HG02852 (cell line): ENCODE measurements at regions not wholly inside any gene's neighbourhood (a gene's known extent, or its start where the extent isn't known, plus 50 kb on each side); places are given as distances from the start of the nearest gene placed in this dataset.

Experiments used
- ATAC-seq: cut with Tn5 transposase; IDR thresholded peaks from one replicate; pipeline ENCODE4 v1.9.1; 2021; ENCODE audit warnings: mild to moderate bottlenecking, moderate library complexity; ENCODE audit not compliant: unreplicated experiment

- ATAC-seq = no peak
Measured at GRCh38 chr14:106840991-106841390, 1314.6 kb downstream of the TMEM121 start.

- no peak for ATAC-seq
Measured at GRCh38 chr14:106841701-106842100, 1315.3 kb downstream of the TMEM121 start.

GRCh38 chr14:106842687-106843086 lies 1316.3 kb downstream of the TMEM121 start:
- ATAC-seq = no peak

GRCh38 chr14:106843386-106843785 lies 1317.0 kb downstream of the TMEM121 start:
- ATAC-seq = no peak

- ATAC-seq = no peak
Measured at GRCh38 chr14:106843951-106844483, 1317.6 kb downstream of the TMEM121 start.

- ATAC-seq = peak; percentile 53
Measured at GRCh38 chr14:106844608-106845285, 1318.4 kb downstream of the TMEM121 start.

- ATAC-seq = no peak
Measured at GRCh38 chr14:106845286-106846087, 1319.1 kb downstream of the TMEM121 start.

- no peak for ATAC-seq
Measured at GRCh38 chr14:106846218-106846617, 1319.8 kb downstream of the TMEM121 start.

GRCh38 chr14:106848330-106849121 lies 1322.1 kb downstream of the TMEM121 start:
- ATAC-seq = no peak

GRCh38 chr14:106850913-106851825 lies 1324.8 kb downstream of the TMEM121 start:
- peak; percentile 63 for ATAC-seq

GRCh38 chr14:106872611-106873446 lies 1346.4 kb downstream of the TMEM121 start:
- peak; percentile 51 for ATAC-seq

GRCh38 chr14:106874350-106874749 lies 1348.0 kb downstream of the TMEM121 start:
- ATAC-seq = no peak

- ATAC-seq = no peak
Measured at GRCh38 chr14:106875503-106875902, 1349.1 kb downstream of the TMEM121 start.

- no peak for ATAC-seq
Measured at GRCh38 chr14:106876711-106877110, 1350.3 kb downstream of the TMEM121 start.

- no peak for ATAC-seq
Measured at GRCh38 chr14:106877517-106877916, 1351.1 kb downstream of the TMEM121 start.

- no peak for ATAC-seq
Measured at GRCh38 chr14:106879241-106879640, 1352.9 kb downstream of the TMEM121 start.

GRCh38 chr14:106883218-106883692 lies 1356.9 kb downstream of the TMEM121 start:
- ATAC-seq = no peak
